HG03039 (cell line): ENCODE measurements at regions not wholly inside any gene's neighbourhood (a gene's known extent, or its start where the extent isn't known, plus 50 kb on each side); places are given as distances from the start of the nearest gene placed in this dataset.

Experiments
- ATAC-seq: cut with Tn5 transposase; IDR thresholded peaks from one replicate; pipeline ENCODE4 v1.9.1; 2021; ENCODE audit warnings: mild to moderate bottlenecking, moderate library complexity; ENCODE audit not compliant: unreplicated experiment

DNA sequence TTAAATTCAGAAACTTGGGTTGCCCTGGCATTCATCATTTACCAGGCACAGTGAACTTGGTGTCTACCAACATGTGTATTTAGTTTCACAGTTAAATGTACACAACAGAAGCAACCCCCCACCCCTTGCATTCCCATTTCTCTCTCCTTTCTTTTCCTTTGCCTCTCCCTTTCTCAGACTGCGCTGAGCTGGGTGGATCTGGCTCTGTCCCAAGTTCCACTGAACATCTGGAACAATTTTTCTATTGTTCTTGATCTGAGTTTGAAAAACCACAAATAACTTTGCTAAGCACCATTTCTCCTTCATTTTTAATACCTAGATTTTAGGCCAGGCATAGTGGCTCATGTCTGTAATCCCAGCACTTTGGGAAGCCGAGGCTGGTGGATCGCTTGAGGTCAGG, 242.2 kb downstream of the ABHD5 start:
- no peak for ATAC-seq

GRCh38 chr3:43948013-43948412, 257.3 kb downstream of the ABHD5 start:
- peak; percentile 45 for ATAC-seq

- ATAC-seq = peak; percentile 43
Measured at GRCh38 chr3:43949594-43949993, 258.9 kb downstream of the ABHD5 start.

DNA sequence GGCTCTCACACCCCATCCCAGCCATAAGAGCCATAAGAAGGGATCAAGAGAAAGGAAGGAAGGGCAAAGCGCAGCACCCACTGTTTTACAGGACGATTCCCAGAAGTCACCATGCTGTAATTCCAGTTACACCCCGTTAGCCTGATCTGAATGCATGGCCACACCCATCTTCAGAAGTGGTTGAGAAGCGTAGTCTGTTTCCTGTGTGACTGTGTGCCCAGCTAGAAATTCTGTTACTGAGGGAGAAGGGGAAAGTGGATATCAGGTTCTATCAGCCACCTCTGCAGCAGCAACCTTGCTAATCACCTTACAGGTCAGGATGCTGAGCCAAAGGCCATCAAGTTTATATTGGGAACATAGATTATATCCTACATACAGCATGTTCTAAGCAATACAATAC, 260.0 kb downstream of the ABHD5 start:
- ATAC-seq = no peak

GRCh38 chr3:43951813-43952212, 261.1 kb downstream of the ABHD5 start:
- ATAC-seq = no peak

DNA sequence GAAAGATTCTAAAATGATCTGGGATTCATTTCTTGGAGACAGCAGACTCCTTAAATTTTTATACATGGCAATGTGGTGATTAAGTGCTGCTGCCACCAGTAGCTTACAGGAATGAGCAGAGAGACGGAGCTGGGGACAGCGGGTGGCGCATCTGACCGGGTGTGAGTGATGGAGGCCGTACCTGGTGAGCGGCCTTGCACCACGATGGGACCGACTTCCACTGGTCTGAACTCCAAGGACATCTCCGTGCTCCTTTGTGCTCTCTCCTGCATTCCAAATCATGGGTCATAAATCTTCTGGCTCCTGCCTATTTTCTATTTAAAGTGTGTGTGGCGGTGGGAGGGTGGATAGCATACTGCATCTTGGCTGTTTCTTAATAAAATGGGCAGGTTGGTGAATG, 262.6 kb downstream of the ABHD5 start:
- ATAC-seq = no peak

DNA sequence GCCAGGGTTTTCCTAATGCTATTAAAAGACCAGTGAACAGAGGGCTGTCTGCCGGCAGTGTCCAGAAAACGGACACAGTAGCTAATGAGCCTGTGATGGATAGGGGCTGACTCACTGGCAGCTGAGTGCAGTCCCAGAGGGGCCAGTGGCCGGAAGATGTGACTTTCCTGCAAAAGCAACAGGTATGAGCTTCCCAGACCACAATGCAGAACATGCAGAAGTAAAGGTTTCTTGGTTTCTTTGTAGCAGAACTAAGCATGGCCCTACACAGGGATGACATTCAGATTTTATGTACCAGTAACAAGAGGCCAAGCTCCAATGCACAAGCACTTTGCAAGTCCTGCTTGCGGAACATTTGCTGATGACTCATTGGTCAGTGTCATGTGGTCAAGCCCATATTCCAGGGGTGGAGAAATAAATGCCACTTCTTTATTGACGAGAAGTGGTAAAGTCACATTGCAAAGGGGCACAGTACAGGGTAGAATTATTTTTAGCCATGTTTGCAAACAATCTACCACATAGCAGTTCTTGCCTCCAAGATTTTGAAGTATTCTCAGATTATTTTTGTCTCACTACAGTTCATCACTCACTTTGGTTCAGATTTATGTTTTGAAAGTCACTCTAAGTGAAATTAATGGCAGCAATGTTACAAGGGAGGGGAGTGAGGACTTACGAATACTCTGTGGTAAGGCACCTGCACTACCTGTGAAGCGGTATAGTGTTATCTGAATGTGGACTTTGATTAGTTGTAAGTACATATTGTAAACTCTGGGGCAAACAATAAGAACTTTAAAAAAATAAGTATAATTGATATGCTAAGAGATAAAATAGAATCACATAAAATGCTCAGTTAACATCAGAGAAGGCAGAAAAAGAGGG, 263.3 kb downstream of the ABHD5 start:
- ATAC-seq = no peak

DNA sequence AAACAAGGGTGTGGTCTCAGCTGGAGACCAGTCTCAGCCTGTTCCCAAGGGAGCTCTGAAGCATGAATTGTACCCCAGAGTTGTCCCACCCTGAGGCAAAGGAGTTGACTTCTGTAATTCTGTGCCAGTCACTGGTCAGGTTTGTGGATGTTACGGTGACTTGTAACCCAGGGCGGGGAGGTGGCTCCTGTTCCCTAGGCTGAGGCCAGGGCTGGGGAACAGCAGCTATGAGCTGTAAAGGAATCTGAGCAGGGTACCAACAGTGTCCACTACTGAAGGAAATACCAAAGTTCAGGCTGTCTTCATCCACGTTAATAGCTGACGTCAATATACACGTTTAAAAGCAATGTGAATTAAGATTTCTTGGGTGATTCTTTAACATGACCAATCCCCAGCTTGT, 266.2 kb downstream of the ABHD5 start:
- ATAC-seq = no peak

GRCh38 chr3:43957553-43957952, 266.8 kb downstream of the ABHD5 start:
- ATAC-seq = no peak

GRCh38 chr3:43958005-43958770, 267.4 kb downstream of the ABHD5 start:
- no peak for ATAC-seq

GRCh38 chr3:43958973-43959372, 268.2 kb downstream of the ABHD5 start:
- ATAC-seq = no peak

- no peak for ATAC-seq
Measured at GRCh38 chr3:43959498-43960447, 269.0 kb downstream of the ABHD5 start.

DNA sequence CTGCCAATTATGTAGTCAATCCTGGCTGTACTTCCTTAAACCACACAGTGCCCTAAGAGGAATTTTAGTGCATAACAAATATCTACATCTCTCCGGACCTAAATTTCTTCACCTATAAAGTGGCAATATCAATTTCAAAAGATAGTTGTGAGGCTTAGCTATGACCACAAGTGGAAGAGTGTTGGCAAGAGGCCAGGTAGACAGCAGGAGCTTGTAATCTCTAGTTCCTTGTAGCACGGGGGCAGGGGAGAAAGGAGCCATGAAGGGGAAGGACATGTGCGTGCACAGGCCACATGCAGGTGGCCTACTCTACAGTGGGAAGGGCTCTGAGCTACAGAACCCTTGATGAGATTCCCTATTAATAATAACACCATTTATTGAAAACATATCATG, 269.7 kb downstream of the ABHD5 start:
- ATAC-seq = no peak

GRCh38 chr3:43962043-43962442, 271.3 kb downstream of the ABHD5 start:
- no peak for ATAC-seq

GRCh38 chr3:43963208-43963607, 272.5 kb downstream of the ABHD5 start:
- ATAC-seq = no peak

GRCh38 chr3:43964640-43965039, 273.9 kb downstream of the ABHD5 start:
- ATAC-seq = no peak

DNA sequence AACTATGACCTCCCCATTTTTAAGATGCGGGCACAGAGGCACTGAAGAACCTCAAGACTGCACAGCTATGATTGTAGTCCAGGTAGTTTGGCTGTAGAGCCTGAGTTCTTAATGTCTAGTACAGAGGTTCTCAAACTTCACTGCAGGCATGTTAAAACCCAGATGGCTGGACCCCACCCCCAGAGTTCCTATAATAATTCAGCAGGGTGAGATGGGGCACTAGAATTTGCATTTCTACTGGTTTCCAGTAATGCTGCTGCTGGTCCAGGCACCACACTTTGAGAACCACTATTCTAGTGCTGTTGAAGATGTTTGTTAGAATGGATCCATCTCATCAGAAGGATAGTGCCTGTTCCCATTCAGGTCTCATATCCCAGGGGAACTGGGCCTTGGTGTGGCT, 274.9 kb downstream of the ABHD5 start:
- ATAC-seq = no peak

- ATAC-seq = no peak
Measured at GRCh38 chr3:43966126-43966525, 275.4 kb downstream of the ABHD5 start.

- ATAC-seq = no peak
Measured at GRCh38 chr3:43966530-43966929, 275.2 kb upstream of the TOPAZ1 start.

- ATAC-seq = no peak
Measured at GRCh38 chr3:43968465-43968864, 273.2 kb upstream of the TOPAZ1 start.

GRCh38 chr3:43969944-43970343, 271.7 kb upstream of the TOPAZ1 start:
- no peak for ATAC-seq
